PC-9 (cell line): ENCODE measurements at regions not wholly inside any gene's neighbourhood (a gene's known extent, or its start where the extent isn't known, plus 50 kb on each side); places are given as distances from the start of the nearest gene placed in this dataset.

Source experiments
- BruUV-seq: library from RNA; stranded (reverse); fragments of 400-500 nt; replicated peaks from 2 replicates; lab custom pipeline; 2021; lab: Mats Ljungman, UMichigan
- CTCF ChIA-PET: fragments of 300-600 bp; sonication (Branson Sonifier 250); formaldehyde crosslinking; loops from one replicate; lab custom pipeline; 2022; ENCODE audit warnings: antibody characterized with exemption; lab: Charles Lee
- POLR2A ChIA-PET: fragments of 300-600 bp; sonication (Branson Sonifier 250); formaldehyde crosslinking; loops from one replicate; lab custom pipeline; 2022; ENCODE audit warnings: antibody characterized with exemption; ENCODE audit not compliant: unreplicated experiment; lab: Charles Lee
- DNase-seq, 2 experiments: peaks; one replicate each; pipeline versions ENCODE4 v3.0.0 to v3.0.0-alpha.2; 2015 to 2022; ENCODE audit warnings: mixed read lengths in 1 of 2
- H2AFZ ChIP-seq: fragments of 200-600 bp; sonication (generic); 2 replicates; pipeline ENCODE4 v1.8.1; 2017; ENCODE audit warnings: antibody characterized with exemption
- H3F3A ChIP-seq: fragments of 200-600 bp; sonication (generic); 2 replicates; pipeline ENCODE4 v1.8.1; 2017; ENCODE audit warnings: antibody characterized with exemption, mild to moderate bottlenecking, low read depth; ENCODE audit not compliant: insufficient read depth
- H3K27ac ChIP-seq: fragments of 200-600 bp; sonication (generic); 2 replicates; pipeline ENCODE4 v1.6.1; 2016; ENCODE audit warnings: mixed run types
- H3K27me3 ChIP-seq: fragments of 200-600 bp; sonication (generic); 2 replicates; pipeline ENCODE4 v1.6.1; 2016; ENCODE audit warnings: low read depth, mixed run types; ENCODE audit not compliant: insufficient read depth
- H3K36me3 ChIP-seq: fragments of 200-600 bp; sonication (generic); 2 replicates; pipeline ENCODE4 v1.6.1; 2016; ENCODE audit warnings: low read depth, mixed run types
- H3K4me1 ChIP-seq: fragments of 200-600 bp; sonication (generic); replicated peaks from 2 replicates; pipeline ENCODE4 v1.6.1; 2016; ENCODE audit warnings: mixed run types; ENCODE audit not compliant: insufficient read depth
- H3K4me2 ChIP-seq: fragments of 200-600 bp; sonication (generic); 2 replicates; pipeline ENCODE4 v1.6.1; 2017; ENCODE audit warnings: mixed run types
- H3K4me3 ChIP-seq: fragments of 200-600 bp; sonication (generic); 2 replicates; pipeline ENCODE4 v1.6.1; 2016; ENCODE audit warnings: mixed run types
- H3K79me2 ChIP-seq: fragments of 200-600 bp; sonication (generic); 2 replicates; pipeline ENCODE4 v1.6.1; 2017; ENCODE audit warnings: low read depth, mixed run types
- H3K9me2 ChIP-seq: fragments of 200-600 bp; sonication (generic); 2 replicates; pipeline ENCODE4 v1.8.1; 2017; ENCODE audit warnings: mild to moderate bottlenecking; ENCODE audit not compliant: insufficient read depth
- H3K9me3 ChIP-seq: fragments of 200-600 bp; sonication (generic); 2 replicates; pipeline ENCODE4 v1.8.1; 2016; ENCODE audit warnings: low read depth; ENCODE audit not compliant: insufficient read depth
- H4K20me1 ChIP-seq: fragments of 200-600 bp; sonication (generic); 2 replicates; pipeline ENCODE4 v1.8.1; 2017; ENCODE audit not compliant: insufficient read depth
- EZH2 ChIP-seq: fragments of 200-600 bp; sonication (generic); IDR thresholded peaks from 2 replicates; pipeline ENCODE4 v1.8.0; 2017; ENCODE audit warnings: antibody characterized with exemption, low read depth
- intact Hi-C: fragments of 100-400 bp; cut with micrococcal nuclease; formaldehyde crosslinking; loops from one replicate; pipeline ENCODE4 v1.10.0; 2022; ENCODE audit not compliant: unreplicated experiment
- TF ChIP-seq, protein P1 (sequence below): fragments of 200-600 bp; sonication (generic); conservative IDR thresholded peaks from 2 replicates; pipeline ENCODE4 v1.6.1; 2017; ENCODE audit warnings: mixed run types, antibody characterized with exemption, mild to moderate bottlenecking, moderate library complexity

DNA sequence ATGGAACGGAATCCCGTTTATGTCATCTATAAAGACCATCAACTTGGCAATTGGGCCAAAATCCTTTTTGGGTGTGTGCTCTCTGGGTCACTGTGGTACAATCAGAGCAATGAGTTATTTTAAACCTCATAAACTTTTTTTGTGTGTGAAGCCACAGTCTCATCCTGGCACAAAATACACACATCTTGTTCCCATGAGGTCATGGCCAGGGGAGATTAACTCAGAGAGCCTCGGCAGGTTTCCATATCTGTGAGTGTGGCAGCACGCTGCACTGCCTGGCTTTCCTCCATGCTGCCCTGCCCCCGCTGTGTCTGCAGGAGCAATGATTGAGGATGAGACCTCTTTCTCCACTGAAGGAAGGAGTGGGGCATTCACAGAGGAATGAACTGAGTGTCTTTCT, 54.0 kb upstream of the DLG1 start:
- Histone ChIP-seq H3K27me3 (no peaks in the 10 kb centered on the region), H3K9me3 (no peaks in the 10 kb centered on the region), H3K4me2 (no peak overlapping the region), H3K9me2 (no peaks in the 10 kb centered on the region), H3K36me3 (no peaks in the 10 kb centered on the region), H3K4me3 (no peak overlapping the region), H2AFZ (no peak overlapping the region), H3K27ac (no peak overlapping the region), H4K20me1 (no peaks in the 10 kb centered on the region), H3K79me2 (no peaks in the 10 kb centered on the region), H3F3A (no peaks in the 10 kb centered on the region), H3K4me1 (no peaks in the 10 kb centered on the region)
- TF ChIP-seq EZH2: no peak
- TF ChIP-seq, protein P1, sequence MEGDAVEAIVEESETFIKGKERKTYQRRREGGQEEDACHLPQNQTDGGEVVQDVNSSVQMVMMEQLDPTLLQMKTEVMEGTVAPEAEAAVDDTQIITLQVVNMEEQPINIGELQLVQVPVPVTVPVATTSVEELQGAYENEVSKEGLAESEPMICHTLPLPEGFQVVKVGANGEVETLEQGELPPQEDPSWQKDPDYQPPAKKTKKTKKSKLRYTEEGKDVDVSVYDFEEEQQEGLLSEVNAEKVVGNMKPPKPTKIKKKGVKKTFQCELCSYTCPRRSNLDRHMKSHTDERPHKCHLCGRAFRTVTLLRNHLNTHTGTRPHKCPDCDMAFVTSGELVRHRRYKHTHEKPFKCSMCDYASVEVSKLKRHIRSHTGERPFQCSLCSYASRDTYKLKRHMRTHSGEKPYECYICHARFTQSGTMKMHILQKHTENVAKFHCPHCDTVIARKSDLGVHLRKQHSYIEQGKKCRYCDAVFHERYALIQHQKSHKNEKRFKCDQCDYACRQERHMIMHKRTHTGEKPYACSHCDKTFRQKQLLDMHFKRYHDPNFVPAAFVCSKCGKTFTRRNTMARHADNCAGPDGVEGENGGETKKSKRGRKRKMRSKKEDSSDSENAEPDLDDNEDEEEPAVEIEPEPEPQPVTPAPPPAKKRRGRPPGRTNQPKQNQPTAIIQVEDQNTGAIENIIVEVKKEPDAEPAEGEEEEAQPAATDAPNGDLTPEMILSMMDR: no peak
- ChIA-PET CTCF (no interaction called here), POLR2A (no interaction called here)
- no peak for DNase-seq
- intact Hi-C loops: no loop called here
- no TSS peak for BruUV-seq

DNA sequence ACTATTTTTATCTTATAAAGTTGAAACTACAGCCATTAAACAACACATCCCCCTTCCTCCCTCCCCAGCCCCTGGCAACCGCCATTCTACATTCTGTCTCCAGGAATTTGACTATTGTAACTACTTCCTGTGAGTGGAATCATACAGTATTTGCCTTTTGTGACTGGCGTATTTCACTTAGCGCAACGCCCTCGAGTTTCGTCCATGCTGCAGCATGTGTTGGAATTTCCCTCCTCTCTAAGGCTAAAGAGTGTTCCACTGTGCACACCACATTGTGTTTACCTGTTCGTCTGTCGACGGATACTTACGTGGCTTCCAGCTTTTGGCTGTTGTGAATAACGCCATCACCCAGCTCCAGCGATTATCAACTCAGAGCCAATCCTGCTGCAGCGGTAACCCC, 52.0 kb upstream of the DLG1 start:
- Histone ChIP-seq H3K4me3 (no peak overlapping the region), H3K4me2 (no peak overlapping the region), H3K4me1 (no peaks in the 10 kb centered on the region), H3K27me3 (no peaks in the 10 kb centered on the region), H3F3A (no peaks in the 10 kb centered on the region), H2AFZ (no peak overlapping the region), H3K36me3 (no peaks in the 10 kb centered on the region), H3K79me2 (no peaks in the 10 kb centered on the region), H4K20me1 (no peaks in the 10 kb centered on the region), H3K9me3 (no peaks in the 10 kb centered on the region), H3K9me2 (no peaks in the 10 kb centered on the region), H3K27ac (no peak overlapping the region)
- CTCF ChIA-PET: no interaction called here
- no peak for DNase-seq
- TF ChIP-seq EZH2: no peak
- TF ChIP-seq, protein P1: no peak
- POLR2A ChIA-PET: no interaction called here
- BruUV-seq: no TSS peak
- intact Hi-C loops: no loop called here

DNA sequence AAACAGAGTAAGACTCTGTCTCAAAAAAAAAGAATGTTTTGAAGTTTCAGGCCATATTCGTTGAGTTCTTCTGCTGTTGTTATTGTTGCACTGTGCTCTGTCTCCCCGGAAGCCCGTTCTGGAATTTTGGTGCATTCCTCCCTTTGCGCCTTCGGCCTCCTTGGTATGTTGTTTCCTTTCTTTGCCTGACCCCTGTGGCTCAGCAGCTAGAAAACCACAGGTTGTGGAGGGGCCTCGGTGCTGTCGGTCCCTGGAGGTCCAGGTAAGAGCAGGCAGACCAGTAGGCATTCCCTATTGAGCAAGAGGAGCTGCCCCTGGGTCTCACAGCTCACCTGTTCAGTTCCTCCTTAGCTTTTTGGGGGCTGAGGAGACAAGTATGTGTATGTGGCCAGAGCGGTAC, 51.0 kb upstream of the DLG1 start:
- no TSS peak for BruUV-seq
- H3K4me3 ChIP-seq: no peak overlapping the region
- ChIA-PET POLR2A (no interaction called here), CTCF (no interaction called here)
- no peak for TF ChIP-seq EZH2
- DNase-seq: no peak
- no peak overlapping the region for H2AFZ ChIP-seq
- no peaks in the 10 kb centered on the region for H4K20me1 ChIP-seq
- H3F3A ChIP-seq: no peaks in the 10 kb centered on the region
- H3K79me2 ChIP-seq: no peaks in the 10 kb centered on the region
- intact Hi-C loops: no loop called here
- H3K9me2 ChIP-seq: no peaks in the 10 kb centered on the region
- H3K9me3 ChIP-seq: no peaks in the 10 kb centered on the region
- H3K4me1 ChIP-seq: no peaks in the 10 kb centered on the region
- no peaks in the 10 kb centered on the region for H3K36me3 ChIP-seq
- H3K27me3 ChIP-seq: no peaks in the 10 kb centered on the region
- H3K4me2 ChIP-seq: no peak overlapping the region
- no peak overlapping the region for H3K27ac ChIP-seq
